RKO (cell line): ENCODE measurements at regions not wholly inside any gene's neighbourhood (a gene's known extent, or its start where the extent isn't known, plus 50 kb on each side); places are given as distances from the start of the nearest gene placed in this dataset.
A peak's percentile ranks its signal among the peaks of the same experiment; 100 is the strongest.

Experiments used
- DNase-seq: peaks from one replicate; pipeline ENCODE4 v3.0.0-alpha.2; 2016; ENCODE audit warnings: low spot score

- DNase-seq: peak; percentile 60
These were observed 100.8 kb downstream of the PPM1A start for GRCh38 chr14:60349663-60350365.

DNA sequence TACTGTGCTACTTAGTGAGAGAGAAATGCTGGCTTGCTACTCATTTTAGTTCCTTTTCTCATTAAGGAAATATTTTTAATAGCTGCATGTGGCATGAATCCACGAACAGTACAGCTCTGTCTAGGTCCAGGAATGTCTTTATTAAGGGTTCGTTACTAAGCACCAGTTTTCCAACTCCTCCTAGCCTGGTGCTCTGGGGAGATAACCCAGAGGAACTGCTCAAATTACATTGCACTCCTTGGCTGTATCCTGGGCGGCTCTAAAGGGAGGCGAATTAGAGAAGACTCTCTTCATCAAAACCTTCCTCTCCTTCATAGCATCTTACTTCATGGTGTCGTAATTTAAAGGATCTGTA, 101.3 kb downstream of the PPM1A start:
- DNase-seq: no peak

DNA sequence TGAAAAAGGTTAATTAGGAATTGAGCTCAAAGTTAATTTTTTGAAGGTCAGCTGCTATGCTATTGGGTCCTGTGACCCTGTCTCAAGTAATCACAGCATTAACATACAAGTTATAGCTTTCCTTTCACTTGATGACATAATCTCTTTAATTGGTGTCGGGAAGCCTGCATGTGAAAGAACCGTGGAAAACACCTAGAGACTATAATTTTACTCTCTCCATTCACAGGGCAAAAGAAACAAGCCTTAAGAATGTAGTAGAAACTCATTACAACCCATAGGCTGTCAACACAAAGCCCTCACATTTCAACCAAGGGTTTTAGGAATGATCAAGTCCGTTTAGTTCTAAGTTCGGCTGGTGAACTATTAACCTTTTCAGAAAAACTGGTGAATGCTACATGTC, 104.4 kb downstream of the PPM1A start:
- no peak for DNase-seq

DNA sequence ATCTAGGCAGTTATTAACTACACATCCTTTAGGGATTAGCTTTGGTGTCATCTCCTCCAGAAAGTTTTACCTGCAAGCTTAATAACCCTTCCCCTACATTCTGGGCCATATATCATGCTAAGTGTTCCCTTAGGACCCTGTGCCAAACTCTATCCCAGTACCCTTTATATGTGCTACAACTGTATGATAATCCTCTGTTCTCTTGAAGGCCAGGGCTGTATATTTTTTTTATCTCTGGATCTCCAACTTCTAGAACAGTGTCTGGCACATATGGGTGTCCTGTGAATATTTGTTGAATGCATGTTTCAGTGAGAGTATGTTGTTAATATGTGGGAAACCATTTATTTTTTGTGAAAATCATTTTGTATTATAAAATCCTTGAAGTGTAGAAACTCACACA, 106.7 kb downstream of the PPM1A start:
- DNase-seq: no peak

DNA sequence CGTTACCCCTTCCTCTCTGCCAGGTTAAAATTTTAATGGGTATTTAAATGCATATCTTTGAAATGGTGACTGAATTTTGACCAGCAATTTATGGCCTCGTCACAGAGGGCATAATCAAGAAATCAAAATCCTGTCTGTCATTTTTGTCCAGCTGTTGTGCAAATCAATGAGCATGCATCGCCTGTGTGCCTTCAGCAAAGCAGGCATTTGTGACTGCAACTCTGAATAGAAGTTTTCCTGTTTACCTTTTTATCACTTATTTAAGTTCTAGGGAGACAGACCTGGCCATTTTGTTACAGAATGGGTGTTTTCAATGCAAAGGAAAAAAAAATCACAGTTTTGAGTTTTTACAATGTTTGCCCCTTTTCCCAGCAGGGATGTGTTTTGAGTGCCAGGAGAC, 107.4 kb downstream of the PPM1A start:
- DNase-seq: no peak

DNA sequence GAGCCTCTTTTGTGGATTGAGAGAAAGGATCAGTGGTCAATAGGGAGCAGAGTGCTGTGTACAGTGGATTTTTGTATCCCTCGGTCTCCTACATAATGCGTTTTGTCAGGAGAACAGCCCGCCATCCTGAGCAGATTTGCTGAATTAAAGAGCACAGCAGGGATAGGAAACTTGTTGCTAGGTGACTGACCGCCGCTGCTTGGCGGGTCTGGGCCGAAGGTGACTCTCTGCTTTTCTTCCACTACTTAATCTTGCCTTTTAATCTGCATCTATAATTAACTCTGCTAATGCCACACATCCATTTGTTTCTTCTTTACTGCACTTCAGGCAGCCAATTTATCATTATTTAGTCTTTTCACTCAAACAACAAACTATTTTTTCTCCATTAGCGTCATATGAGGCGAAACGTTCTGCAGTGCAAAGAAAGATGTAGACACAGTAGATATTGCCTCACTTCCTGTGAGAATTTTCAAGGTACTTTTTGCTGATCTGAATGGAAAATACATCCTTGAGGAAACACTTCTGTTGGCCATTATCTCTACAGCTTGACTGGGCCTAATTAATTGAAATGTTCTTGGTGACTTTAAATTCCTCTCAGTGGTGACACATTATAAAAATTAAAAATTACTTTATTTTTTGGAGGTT, 108.0 kb downstream of the PPM1A start:
- DNase-seq: no peak

DNA sequence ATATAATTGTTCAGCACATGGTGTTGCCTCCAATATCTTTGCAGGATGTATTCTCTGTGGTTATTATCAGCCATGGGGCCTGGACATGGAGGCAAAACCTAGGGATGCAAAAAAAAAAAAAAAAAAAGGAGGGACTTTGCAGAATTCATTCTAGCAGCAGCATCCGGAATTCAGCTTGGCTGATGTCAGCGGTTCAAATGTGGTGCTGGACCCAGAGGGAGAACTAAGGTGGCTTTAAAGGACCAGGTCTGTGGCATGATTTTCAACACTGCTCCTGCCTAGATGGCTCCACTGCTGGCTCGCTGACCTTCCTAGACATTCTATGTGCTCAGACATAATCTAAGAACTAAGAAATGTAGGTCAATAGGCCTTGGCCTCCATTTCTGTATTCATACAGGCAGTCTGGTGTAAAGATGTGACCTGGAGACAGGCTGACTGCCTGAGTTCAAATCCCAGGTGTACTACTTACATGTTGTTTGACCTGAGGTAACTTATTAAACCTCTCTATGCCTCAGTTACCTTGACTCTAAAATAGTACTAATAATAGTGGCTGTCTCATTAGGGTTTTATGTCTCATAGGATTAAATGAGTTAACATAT, 108.6 kb downstream of the PPM1A start:
- no peak for DNase-seq

GRCh38 chr14:60363275-60363674, 114.3 kb downstream of the PPM1A start:
- DNase-seq: no peak

- no peak for DNase-seq
These were observed 114.7 kb downstream of the PPM1A start for GRCh38 chr14:60363687-60364086.

GRCh38 chr14:60381909-60382308, 104.0 kb downstream of the C14orf39 start:
- DNase-seq: no peak
